ENCODE measurements at regions not wholly inside any gene's neighbourhood (a gene's known extent, or its start where the extent isn't known, plus 50 kb on each side); places are given as distances from the start of the nearest gene placed in this dataset.
"Not testable (repeated sequence)": the region's sequence is repeated elsewhere in the genome, so short reads cannot be mapped to it uniquely, and the experiment has no call there.

GRCh38 chr2:209008636-209009287, 415.1 kb upstream of the MAP2 start:
- intact Hi-C loops (cut with micrococcal nuclease): no loop called here
- Mint-ChIP-seq H3K27ac (no peak overlapping the region), H3K9me3 (ENCODE audit: insufficient read depth) (peaks cover 2% of the 10 kb centered on the region), H3K4me3 (no peak overlapping the region), H3K4me1 (no peaks in the 10 kb centered on the region), H3K27me3 (no peaks in the 10 kb centered on the region)
- Histone ChIP-seq H3K4me1 (ENCODE audit: control insufficient read depth in 2 of 2, insufficient read depth in 2 of 2, low read length in 2 of 2) (no peaks in the 10 kb centered on the region), H3K36me3 (replicated peaks in 1 of 2; ENCODE audit: control extremely low read depth in 1 of 2, control insufficient read depth in 1 of 2, extremely low read depth in 1 of 2, insufficient read depth in 2 of 2, low read length in 1 of 2) (no peaks in the 10 kb centered on the region), H3K4me3 (ENCODE audit: control extremely low read depth in 1 of 5, extremely low read depth in 1 of 5, insufficient read depth in 1 of 5, low read depth in 2 of 5, low read length in 4 of 5) (no peak overlapping the region), H3K27me3 (replicated peaks in 1 of 4; ENCODE audit: control extremely low read depth in 1 of 4, control insufficient read depth in 3 of 4, insufficient read depth in 4 of 4, low read length in 3 of 4) (no peaks in the 10 kb centered on the region), H2AFZ (ENCODE audit: insufficient read depth, low read depth, low read length, poor library complexity, severe bottlenecking) (no peak overlapping the region), H3K79me2 (ENCODE audit: control insufficient read depth, insufficient read depth, low read length) (no peaks in the 10 kb centered on the region), H4K20me1 (ENCODE audit: control insufficient read depth, insufficient read depth, low read length, poor library complexity, severe bottlenecking) (no peaks in the 10 kb centered on the region), H3K4me2 (replicated peaks; ENCODE audit: low read depth, low read length, poor library complexity, severe bottlenecking) (no peak overlapping the region), H3K9ac (ENCODE audit: low read length) (no peak overlapping the region), H3K27ac (ENCODE audit: low read length in 2 of 2) (no peak overlapping the region), H3K9me3 (ENCODE audit: control extremely low read depth in 1 of 3, control insufficient read depth in 2 of 3, insufficient read depth in 1 of 3, low read length in 2 of 3) (peaks cover 0 to 6% (median 0%) of the 10 kb centered on the region in 3 donors)
- ATAC-seq (ENCODE audit: low read depth) (no peak), DNase-seq (no peak)
- no peak for TF ChIP-seq EZH2 (IDR thresholded peaks at IDR 0.05; ENCODE audit: borderline replicate concordance, insufficient read depth, low read depth, low read length, poor library complexity, severe bottlenecking)
- WGBS (ENCODE audit: insufficient coverage): no CpG with 5 or more reads among the region's 2 CpGs
- ChIA-PET CTCF (no interaction called here), POLR2A (no interaction called here)

DNA sequence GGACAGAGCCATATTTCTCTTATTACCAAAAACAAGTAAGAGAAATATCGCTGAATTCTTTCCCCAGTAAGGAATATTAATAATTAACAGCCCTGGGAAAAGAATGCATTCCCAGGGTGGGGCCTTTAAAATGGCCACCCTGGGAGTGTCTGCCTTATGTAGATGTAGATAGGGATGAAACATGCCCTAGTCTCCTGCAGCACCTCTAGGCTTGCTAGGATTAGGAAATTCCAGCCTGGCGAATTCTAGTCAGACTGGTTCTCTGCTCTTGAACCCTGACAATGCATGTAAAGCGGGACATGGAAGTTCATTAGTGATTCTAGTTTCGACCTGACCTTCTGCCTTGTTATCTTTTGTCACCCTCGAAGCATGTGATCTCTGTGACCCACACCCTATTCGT, 405.2 kb upstream of the MAP2 start:
- H2AFZ ChIP-seq (ENCODE audit: insufficient read depth, low read depth, low read length, poor library complexity, severe bottlenecking); H3K27ac ChIP-seq (ENCODE audit: low read length in 2 of 2); DNase-seq; H3K4me2 ChIP-seq (replicated peaks; ENCODE audit: low read depth, low read length, poor library complexity, severe bottlenecking); H3K4me3 Mint-ChIP-seq; H3K9me3 Mint-ChIP-seq (ENCODE audit: insufficient read depth); H3K4me1 Mint-ChIP-seq; H3K4me3 ChIP-seq (ENCODE audit: control extremely low read depth in 1 of 5, extremely low read depth in 1 of 5, insufficient read depth in 1 of 5, low read depth in 2 of 5, low read length in 4 of 5); H3K27me3 ChIP-seq (replicated peaks in 1 of 4; ENCODE audit: control extremely low read depth in 1 of 4, control insufficient read depth in 3 of 4, insufficient read depth in 4 of 4, low read length in 3 of 4); H4K20me1 ChIP-seq (ENCODE audit: control insufficient read depth, insufficient read depth, low read length, poor library complexity, severe bottlenecking); H3K27ac Mint-ChIP-seq; H3K36me3 ChIP-seq (replicated peaks in 1 of 2; ENCODE audit: control extremely low read depth in 1 of 2, control insufficient read depth in 1 of 2, extremely low read depth in 1 of 2, insufficient read depth in 2 of 2, low read length in 1 of 2); CTCF ChIA-PET; H3K79me2 ChIP-seq (ENCODE audit: control insufficient read depth, insufficient read depth, low read length); intact Hi-C loops (cut with micrococcal nuclease); H3K9ac ChIP-seq (ENCODE audit: low read length); ATAC-seq (ENCODE audit: low read depth); H3K27me3 Mint-ChIP-seq; H3K4me1 ChIP-seq (ENCODE audit: control insufficient read depth in 2 of 2, insufficient read depth in 2 of 2, low read length in 2 of 2); H3K9me3 ChIP-seq (ENCODE audit: control extremely low read depth in 1 of 3, control insufficient read depth in 2 of 3, insufficient read depth in 1 of 3, low read length in 2 of 3); POLR2A ChIA-PET: not testable (repeated sequence)
- 83% methylated on average over 5 of the region's 6 CpGs for WGBS (ENCODE audit: insufficient coverage)
